Activated CD4-positive, alpha-beta T cell treated with anti-CD3 and anti-CD28 coated beads for 4 hours (primary cell): ENCODE measurements at regions not wholly inside any gene's neighbourhood (a gene's known extent, or its start where the extent isn't known, plus 50 kb on each side); places are given as distances from the start of the nearest gene placed in this dataset.

Source experiments
- DNase-seq, 2 donors: peaks; one replicate each; pipeline ENCODE4 v3.0.0-alpha.2; 2020

DNA sequence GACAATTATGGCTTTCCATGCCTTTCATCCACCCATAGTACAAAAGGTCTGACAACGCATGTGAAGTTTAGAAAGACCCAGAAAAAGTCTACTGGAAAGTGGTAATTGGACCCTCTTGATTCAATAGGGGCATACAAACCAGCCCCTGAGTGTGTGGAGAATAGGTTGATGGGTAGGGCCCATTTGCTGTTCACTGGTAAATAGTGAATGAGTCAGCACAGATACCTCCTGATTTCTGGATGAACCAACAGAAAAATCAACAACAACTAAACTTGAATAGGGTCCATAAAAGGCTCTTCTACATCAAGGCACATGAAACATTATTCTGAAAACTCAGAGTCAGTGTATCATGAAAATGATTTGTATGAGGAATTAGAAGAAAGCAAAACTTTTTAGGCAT lies 235.4 kb upstream of the SLC35B3 start:
- no peak for DNase-seq

GRCh38 chr6:8664700-8665099 lies 229.4 kb upstream of the SLC35B3 start:
- no peak for DNase-seq

DNA sequence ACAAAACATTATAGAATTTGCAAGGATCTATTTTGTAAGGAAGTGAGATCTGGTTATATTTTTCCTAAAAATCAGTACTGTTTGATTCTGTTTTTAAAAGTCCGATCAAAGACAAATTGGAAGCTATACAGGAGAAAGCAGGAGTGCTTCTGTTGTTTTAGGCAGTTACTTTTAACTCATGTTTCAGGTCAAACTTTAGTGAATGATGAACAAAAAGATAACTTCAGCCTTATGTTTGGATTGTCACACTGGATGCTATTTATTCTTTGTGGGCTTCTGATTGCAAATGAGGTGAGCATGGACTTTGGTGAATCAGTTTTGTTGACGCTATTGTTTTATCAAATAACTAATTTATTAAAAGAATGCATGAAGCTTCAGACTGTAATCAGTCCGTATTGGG lies 228.7 kb upstream of the SLC35B3 start:
- DNase-seq, result no peak

- DNase-seq, result no peak
Observed at GRCh38 chr6:8659404-8660189, 224.3 kb upstream of the SLC35B3 start.

- DNase-seq, result no peak
Observed at GRCh38 chr6:8658416-8658815, 223.1 kb upstream of the SLC35B3 start.

GRCh38 chr6:8657522-8657921 lies 222.2 kb upstream of the SLC35B3 start:
- DNase-seq, result no peak

DNA sequence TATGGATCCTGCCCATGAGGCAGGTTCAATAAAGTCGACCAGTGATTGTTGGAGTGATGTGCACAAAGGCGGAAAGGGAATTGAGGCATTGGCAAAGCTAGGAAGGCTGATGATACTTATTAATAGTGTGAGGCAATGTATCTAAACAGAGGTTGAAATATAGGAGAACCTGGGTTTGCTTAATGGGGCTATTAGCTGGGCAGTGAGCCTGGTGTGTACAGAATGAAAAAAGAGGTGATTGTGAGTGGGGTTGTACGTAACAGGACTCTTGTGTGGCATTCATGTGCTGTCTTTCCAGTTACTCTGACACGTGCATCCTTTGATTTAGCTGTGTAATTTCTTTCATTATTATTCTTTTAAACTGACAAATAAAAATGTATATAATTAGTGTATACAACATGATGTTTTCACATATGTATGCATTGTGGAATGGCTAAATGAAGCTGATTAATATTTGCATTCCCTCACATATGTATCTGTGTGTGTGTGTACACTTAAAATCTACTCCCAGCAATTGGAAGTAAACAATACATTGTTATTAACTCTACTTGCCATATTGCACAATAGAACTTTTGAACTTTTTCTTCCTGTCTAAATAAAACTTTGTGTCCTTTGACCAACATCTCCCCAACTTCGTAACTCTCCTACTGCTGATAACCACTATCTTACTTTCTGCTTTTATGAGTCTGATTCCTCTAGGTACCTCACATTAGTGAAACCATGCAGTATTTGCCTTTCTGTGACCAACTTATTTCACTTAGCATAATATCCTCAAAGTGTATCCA lies 220.5 kb upstream of the SLC35B3 start:
- no peak for DNase-seq

DNA sequence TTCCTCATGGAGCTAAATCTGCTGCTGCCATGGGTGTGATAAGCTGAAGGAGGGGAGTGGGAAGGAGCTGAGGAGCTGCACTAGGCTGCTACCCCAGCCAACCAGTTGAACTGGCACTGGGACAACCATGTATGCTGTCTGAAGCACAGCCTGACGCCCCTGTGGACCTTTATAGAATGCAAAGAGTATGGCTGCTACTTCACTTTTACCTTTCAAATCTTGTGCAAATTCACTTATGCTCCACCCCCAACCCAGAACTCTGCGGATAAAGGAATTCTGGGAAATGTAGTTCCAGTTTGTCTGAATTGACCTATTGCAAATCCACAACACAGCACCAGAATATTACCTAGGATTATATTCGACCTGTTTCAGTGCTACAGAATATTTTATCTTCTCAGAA lies 217.4 kb upstream of the SLC35B3 start:
- DNase-seq, result no peak

DNA sequence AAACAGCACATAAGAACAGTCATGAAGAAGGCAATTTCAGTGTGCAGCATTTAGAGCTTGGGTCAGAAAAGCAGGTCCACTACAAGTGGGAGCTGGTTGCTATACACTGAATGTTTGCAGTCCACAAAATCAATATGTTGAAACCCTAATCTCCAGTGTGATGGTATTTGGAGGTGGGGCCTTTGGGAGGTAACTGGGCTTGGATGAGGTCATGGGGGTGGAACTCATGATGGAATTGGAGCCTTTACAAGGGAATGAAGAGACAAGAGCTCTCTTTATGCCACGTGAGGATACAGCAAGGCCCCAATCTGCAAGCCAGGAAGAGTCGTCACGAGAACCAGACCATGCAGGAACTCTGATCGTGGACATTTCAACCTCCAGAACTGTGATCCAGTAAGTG lies 216.7 kb upstream of the SLC35B3 start:
- DNase-seq, result no peak

GRCh38 chr6:8645212-8645611 lies 209.9 kb upstream of the SLC35B3 start:
- no peak for DNase-seq

- no peak for DNase-seq
Observed at GRCh38 chr6:8644306-8644705, 209.0 kb upstream of the SLC35B3 start.

- no peak for DNase-seq
Observed at GRCh38 chr6:8642854-8643253, 207.5 kb upstream of the SLC35B3 start.

GRCh38 chr6:8642131-8642530 lies 206.8 kb upstream of the SLC35B3 start:
- no peak for DNase-seq

DNA sequence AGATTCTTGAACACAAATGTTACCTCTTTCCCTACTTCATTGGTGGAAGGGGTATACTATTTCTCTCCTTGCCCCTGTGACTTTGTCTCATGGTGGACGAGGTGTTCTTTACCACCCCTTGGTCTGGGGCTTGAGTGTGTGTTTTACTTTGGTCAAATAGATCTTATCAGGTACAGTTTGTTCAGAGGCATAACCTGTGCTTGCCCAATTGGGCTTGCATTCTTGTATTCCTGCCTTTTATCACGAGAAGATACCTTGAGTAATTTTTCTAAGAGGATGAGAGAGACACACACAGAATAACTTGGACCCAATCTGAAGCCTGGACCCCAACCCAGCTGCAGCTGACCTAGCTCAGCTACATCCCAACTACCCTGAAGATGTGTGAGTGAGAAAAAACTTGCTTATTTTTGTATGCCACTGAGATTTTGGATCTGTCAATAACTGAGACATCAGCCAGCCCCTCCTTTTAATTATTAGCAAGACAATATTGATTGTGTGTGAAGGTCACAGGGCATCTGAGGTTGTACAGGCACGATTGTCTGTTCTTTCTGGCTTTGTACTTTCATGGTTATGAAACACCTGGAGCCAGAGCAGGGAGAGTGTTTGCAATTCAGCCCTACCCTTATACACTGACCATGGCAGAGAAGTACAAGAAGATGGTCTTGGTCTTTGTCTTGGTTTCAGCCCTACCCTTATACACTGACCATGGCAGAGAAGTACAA lies 204.7 kb upstream of the SLC35B3 start:
- DNase-seq, result no peak

DNA sequence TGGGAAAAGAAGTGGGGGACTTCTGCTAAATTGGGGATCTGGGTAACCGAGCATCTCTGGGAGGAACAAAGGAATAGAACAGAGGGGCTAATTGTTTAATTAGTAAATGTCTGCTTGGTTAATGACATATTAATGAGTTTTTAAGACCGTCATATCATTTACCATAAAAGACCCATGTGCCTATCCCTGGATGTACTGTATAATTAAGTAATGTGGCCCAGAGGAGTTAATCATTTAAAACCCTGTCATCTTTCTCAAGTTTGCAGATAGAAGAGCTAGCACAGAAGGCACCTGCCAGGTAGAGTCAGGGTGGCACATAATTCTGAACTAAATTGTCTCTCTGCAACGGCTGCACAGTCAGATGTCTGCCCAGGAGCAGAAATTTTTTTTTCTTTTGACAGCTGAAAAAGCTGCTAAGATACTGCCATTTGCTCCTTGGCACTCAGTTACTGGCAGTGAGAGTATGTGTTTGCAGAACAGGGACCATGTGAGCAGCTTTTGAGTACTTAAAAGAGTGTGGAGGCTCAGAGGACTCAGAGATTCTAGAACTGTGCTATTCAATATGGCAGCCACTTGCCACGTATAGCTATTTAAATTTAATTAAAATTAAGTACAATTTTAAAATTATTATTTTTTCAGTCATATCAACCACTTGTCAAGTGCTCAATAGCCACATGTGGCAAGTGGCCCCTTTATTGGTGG lies 202.7 kb upstream of the SLC35B3 start:
- DNase-seq, result no peak

DNA sequence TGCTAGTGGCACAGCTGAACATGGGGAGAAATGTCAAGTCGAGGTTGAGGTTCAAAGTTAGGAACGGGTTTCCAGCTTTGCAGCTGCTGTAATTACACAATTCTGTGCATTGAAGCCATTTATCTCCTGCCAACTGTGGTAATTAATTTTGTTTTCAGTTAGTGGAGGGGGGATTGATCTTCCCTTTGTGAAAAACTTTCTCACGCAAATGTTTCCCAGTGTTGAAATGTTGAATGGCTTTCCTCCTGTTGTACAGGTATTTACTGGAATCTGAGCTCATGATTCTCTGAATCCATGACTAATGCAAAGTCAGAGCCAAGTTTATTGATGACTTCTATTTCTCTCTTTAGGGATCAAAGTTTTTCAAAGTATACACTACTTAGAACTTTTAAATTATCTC lies 198.4 kb upstream of the SLC35B3 start:
- DNase-seq, result no peak

GRCh38 chr6:8628736-8629135 lies 193.4 kb upstream of the SLC35B3 start:
- DNase-seq, result no peak

GRCh38 chr6:8628063-8628462 lies 192.7 kb upstream of the SLC35B3 start:
- DNase-seq, result no peak

- DNase-seq, result no peak
Observed at GRCh38 chr6:8627085-8627861, 191.9 kb upstream of the SLC35B3 start.

DNA sequence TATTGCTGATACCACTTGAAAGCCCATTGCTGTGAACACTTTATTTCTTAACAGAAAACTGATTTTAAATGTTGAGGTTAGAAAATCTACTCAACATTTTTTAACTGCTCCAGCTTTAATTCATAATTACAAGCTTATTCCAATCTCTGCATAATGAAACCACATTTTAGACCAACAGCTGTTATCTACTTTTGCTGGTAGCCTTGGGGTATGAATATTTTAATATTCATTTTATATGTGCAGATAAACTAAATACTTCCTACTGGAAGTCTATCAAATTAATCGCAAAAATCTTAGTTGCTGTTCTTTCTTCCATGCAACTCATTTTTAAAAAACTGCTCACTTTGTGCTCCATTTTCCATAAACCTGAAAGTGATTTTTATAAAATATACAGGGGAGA lies 189.3 kb upstream of the SLC35B3 start:
- no peak for DNase-seq

DNA sequence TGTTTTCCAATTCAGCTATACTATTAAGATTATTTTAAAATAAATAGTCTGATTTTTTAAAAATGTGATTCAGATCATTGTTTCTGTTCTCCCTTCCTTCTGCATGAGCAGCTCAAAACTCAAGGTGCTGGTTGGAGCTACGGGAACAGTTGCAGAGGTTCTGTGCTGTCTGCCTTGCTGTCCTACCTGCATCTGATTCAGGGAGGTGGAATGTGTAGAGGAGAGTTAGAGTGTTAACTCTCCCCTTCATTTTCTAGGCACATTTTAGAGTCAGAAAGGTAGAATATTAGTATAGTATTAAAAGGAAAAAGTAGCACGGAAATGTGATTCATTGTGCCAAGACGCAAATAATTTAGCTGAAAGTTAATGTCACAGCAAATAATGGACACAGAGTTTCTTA lies 188.1 kb upstream of the SLC35B3 start:
- no peak for DNase-seq

DNA sequence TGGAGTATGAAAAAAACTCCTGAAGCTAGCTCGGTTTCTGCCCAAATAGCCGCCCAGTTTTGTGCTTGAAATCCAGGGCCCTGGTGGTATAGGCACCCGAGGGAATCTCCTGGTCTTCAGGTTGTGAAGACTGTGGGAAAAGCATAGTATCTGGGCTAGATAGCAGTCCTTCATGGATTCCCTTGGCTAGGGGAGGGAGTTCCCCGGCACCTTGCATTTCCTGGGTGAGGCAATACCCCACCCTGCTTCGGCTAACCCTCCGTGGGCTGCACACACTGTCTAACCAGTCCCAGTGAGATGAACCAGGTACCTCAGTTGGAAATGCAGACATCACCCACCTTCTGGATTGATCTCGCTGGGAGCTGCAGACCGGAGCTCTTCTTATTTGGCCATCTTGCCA lies 184.5 kb upstream of the SLC35B3 start:
- DNase-seq, result no peak
